H9 (cell line): ENCODE measurements at regions not wholly inside any gene's neighbourhood (a gene's known extent, or its start where the extent isn't known, plus 50 kb on each side); places are given as distances from the start of the nearest gene placed in this dataset.

Experiments
- DNase-seq: peaks from one replicate; pipeline ENCODE4 v3.0.0-alpha.2; 2017
- H2AFZ ChIP-seq: one replicate; pipeline ENCODE4 v1.6.1; 2013; ENCODE audit warnings: mild to moderate bottlenecking, low read length, control low read depth, moderate library complexity
- H2AK5ac ChIP-seq: 2 replicates; pipeline ENCODE4 v1.6.1; 2013; ENCODE audit warnings: low read length, control low read depth, mixed read lengths; ENCODE audit not compliant: insufficient read length
- H2BK120ac ChIP-seq: one replicate; pipeline ENCODE4 v1.6.1; 2013; ENCODE audit warnings: low read depth, mild to moderate bottlenecking, low read length, control low read depth, inconsistent platforms; ENCODE audit not compliant: poor library complexity, severe bottlenecking
- H2BK12ac ChIP-seq: 2 replicates; pipeline ENCODE4 v1.6.1; 2013; ENCODE audit warnings: low read length, control low read depth, mixed read lengths, low read depth; ENCODE audit not compliant: insufficient read length
- H2BK15ac ChIP-seq: 2 replicates; pipeline ENCODE4 v1.6.1; 2013; ENCODE audit warnings: low read depth, low read length, control low read depth
- H2BK20ac ChIP-seq: one replicate; pipeline ENCODE4 v1.6.1; 2013; ENCODE audit warnings: low read depth, mild to moderate bottlenecking, low read length, control low read depth, inconsistent platforms; ENCODE audit not compliant: poor library complexity, severe bottlenecking
- H2BK5ac ChIP-seq: 2 replicates; pipeline ENCODE4 v1.6.1; 2013; ENCODE audit warnings: low read length, control low read depth, mixed read lengths; ENCODE audit not compliant: insufficient read length
- H3K14ac ChIP-seq: 2 replicates; pipeline ENCODE4 v1.6.1; 2013; ENCODE audit warnings: low read length, control low read depth; ENCODE audit not compliant: insufficient read depth
- H3K18ac ChIP-seq: 2 replicates; pipeline ENCODE4 v1.6.1; 2013; ENCODE audit warnings: low read depth, mild to moderate bottlenecking, mixed read lengths, low read length, control low read depth; ENCODE audit not compliant: insufficient read length
- H3K23ac ChIP-seq: 2 replicates; pipeline ENCODE4 v1.6.1; 2013; ENCODE audit warnings: low read length, control low read depth, mixed read lengths, low read depth; ENCODE audit not compliant: insufficient read length
- H3K23me2 ChIP-seq: 2 replicates; pipeline ENCODE4 v1.6.1; 2013; ENCODE audit warnings: low read depth, mild to moderate bottlenecking, mixed read lengths, low read length, control low read depth; ENCODE audit not compliant: insufficient read length, poor library complexity, severe bottlenecking
- H3K27ac ChIP-seq: 2 replicates; pipeline ENCODE4 v1.5.1; 2013; ENCODE audit warnings: low read length, control low read depth, mixed read lengths, low read depth; ENCODE audit not compliant: insufficient read length
- H3K27me3 ChIP-seq: 2 replicates; pipeline ENCODE4 v1.6.1; 2013; ENCODE audit warnings: low read length, control low read depth, inconsistent platforms; ENCODE audit not compliant: insufficient read depth
- H3K4ac ChIP-seq: 2 replicates; pipeline ENCODE4 v1.6.1; 2013; ENCODE audit warnings: low read depth, mild to moderate bottlenecking, control low read depth, inconsistent platforms, low read length, moderate library complexity
- H3K4me1 ChIP-seq: 2 replicates; pipeline ENCODE4 v1.6.1; 2013; ENCODE audit warnings: low read length, control low read depth, inconsistent platforms; ENCODE audit not compliant: insufficient read depth
- H3K4me2 ChIP-seq: 2 replicates; pipeline ENCODE4 v1.6.1; 2013; ENCODE audit warnings: low read length, control low read depth, mixed read lengths; ENCODE audit not compliant: insufficient read length, insufficient read depth
- H3K56ac ChIP-seq: 2 replicates; pipeline ENCODE4 v1.6.1; 2013; ENCODE audit warnings: low read depth, mild to moderate bottlenecking, mixed read lengths, low read length, control low read depth; ENCODE audit not compliant: insufficient read length
- H3K79me1 ChIP-seq: 2 replicates; pipeline ENCODE4 v1.6.1; 2013; ENCODE audit warnings: low read depth, mild to moderate bottlenecking, moderate library complexity, low read length, control low read depth, inconsistent platforms; ENCODE audit not compliant: insufficient read depth, poor library complexity, severe bottlenecking
- H3K79me2 ChIP-seq: 2 replicates; pipeline ENCODE4 v1.6.1; 2013; ENCODE audit warnings: low read length, control low read depth, inconsistent platforms; ENCODE audit not compliant: insufficient read depth
- H3K9ac ChIP-seq: 2 replicates; pipeline ENCODE4 v1.6.1; 2013; ENCODE audit warnings: low read length, control low read depth, mixed read lengths; ENCODE audit not compliant: insufficient read length; ENCODE audit errors: extremely low read depth
- H3K9me3 ChIP-seq: one replicate; pipeline ENCODE4 v1.6.1; 2013; ENCODE audit warnings: low read depth, low read length, inconsistent platforms; ENCODE audit not compliant: control insufficient read depth
- H3T11ph ChIP-seq: one replicate; pipeline ENCODE4 v1.6.1; 2013; ENCODE audit warnings: mild to moderate bottlenecking, low read length, control low read depth, inconsistent platforms
- H4K20me1 ChIP-seq: one replicate; pipeline ENCODE4 v1.6.1; 2013; ENCODE audit not compliant: control insufficient read depth, insufficient read length, insufficient read depth
- H4K5ac ChIP-seq: 2 replicates; pipeline ENCODE4 v1.6.1; 2013; ENCODE audit warnings: low read depth, mild to moderate bottlenecking, mixed read lengths, low read length, control low read depth; ENCODE audit not compliant: insufficient read length
- H4K8ac ChIP-seq: replicated peaks from 2 replicates; pipeline ENCODE4 v1.6.1; 2013; ENCODE audit warnings: low read length, control low read depth, mixed read lengths, low read depth; ENCODE audit not compliant: insufficient read length
- H4K91ac ChIP-seq: 2 replicates; pipeline ENCODE4 v1.6.1; 2013; ENCODE audit warnings: low read depth, mild to moderate bottlenecking, moderate library complexity, mixed read lengths, low read length, control low read depth; ENCODE audit not compliant: insufficient read length
- H3K27ac Mint-ChIP-seq, 3 experiments: 2 replicates in 2 of 3; 3 replicates in 1 of 3; pipeline ENCODE4 v1.8.0; 2020 to 2021; ENCODE audit warnings: mixed read lengths in 3 of 3, mild to moderate bottlenecking in 1 of 3, moderate library complexity in 1 of 3
- H3K27me3 Mint-ChIP-seq: 2 replicates; pipeline ENCODE4 v1.8.0; 2021; ENCODE audit warnings: low read depth, mild to moderate bottlenecking, moderate library complexity, mixed read lengths
- H3K36me3 Mint-ChIP-seq, 3 experiments: 2 replicates in 2 of 3; 3 replicates in 1 of 3; pipeline ENCODE4 v1.8.0; 2020 to 2021; ENCODE audit warnings: low read depth in 3 of 3, mixed read lengths in 3 of 3; ENCODE audit not compliant: insufficient read depth in 1 of 3
- H3K4me1 Mint-ChIP-seq, 2 experiments: 2 replicates each; pipeline ENCODE4 v1.8.0; 2020; ENCODE audit warnings: mixed read lengths in 2 of 2
- H3K4me3 Mint-ChIP-seq, 2 experiments: 2 replicates in 1 of 2; 3 replicates in 1 of 2; pipeline ENCODE4 v1.8.0; 2020 to 2021; ENCODE audit warnings: mild to moderate bottlenecking in 2 of 2, mixed read lengths in 2 of 2, moderate library complexity in 1 of 2
- H3K9me3 Mint-ChIP-seq, 2 experiments: 2 replicates in 1 of 2; 3 replicates in 1 of 2; pipeline ENCODE4 v1.8.0; 2020; ENCODE audit warnings: mild to moderate bottlenecking in 2 of 2, mixed read lengths in 2 of 2, moderate library complexity in 1 of 2
- CTCF ChIP-seq: fragments of 200-600 bp; sonication (generic); conservative IDR thresholded peaks from 3 replicates; pipeline ENCODE4 v1.8.0; 2021; ENCODE audit warnings: antibody characterized with exemption, mild to moderate bottlenecking
- WGBS: extraction: QIAGEN DNeasy Blood & Tissue Kit; methylation state at CpG from one replicate; pipeline ENCODE4 v1.1.7; 2013; ENCODE audit warnings: missing lambda C conversion rate, low lambda C conversion rate, mixed read lengths; ENCODE audit not compliant: insufficient read length; ENCODE audit errors: extremely low coverage; 5-methylcytosine and 5-hydroxymethylcytosine counted together

- H3K9ac ChIP-seq, result no peak overlapping the region
- H3K18ac ChIP-seq, result no peak overlapping the region
- no CpG with 5 or more reads among the region's 1 CpG for whole genome bisulfite sequencing
- H3K4ac ChIP-seq, result no peak overlapping the region
- no peak overlapping the region for H2AFZ ChIP-seq
- H3K79me1 ChIP-seq, result no peaks in the 10 kb centered on the region
- no peak overlapping the region for H3K27ac Mint-ChIP-seq
- no peak for DNase-seq
- no peak overlapping the region for H2BK120ac ChIP-seq
- no peak overlapping the region for H2BK20ac ChIP-seq
- no peaks in the 10 kb centered on the region for H3K36me3 Mint-ChIP-seq
- H3T11ph ChIP-seq, result no peak overlapping the region
- peaks cover 0 to 3% of the 10 kb centered on the region in 2 experiments; a peak in 2 of 4 replicates for H3K4me1 Mint-ChIP-seq
- H3K23ac ChIP-seq, result no peak overlapping the region
- TF ChIP-seq CTCF, result no peak
- no peak overlapping the region for H3K4me2 ChIP-seq
- no peaks in the 10 kb centered on the region for H3K9me3 Mint-ChIP-seq
- no peaks in the 10 kb centered on the region for H3K4me1 ChIP-seq
- no peaks in the 10 kb centered on the region for H3K23me2 ChIP-seq
- no peak overlapping the region for H4K91ac ChIP-seq
- H4K8ac ChIP-seq, result no peak overlapping the region
- H2BK12ac ChIP-seq, result no peak overlapping the region
- no peaks in the 10 kb centered on the region for H3K27me3 ChIP-seq
- H2BK15ac ChIP-seq, result no peak overlapping the region
- no peak overlapping the region for H3K56ac ChIP-seq
- no peaks in the 10 kb centered on the region for H3K79me2 ChIP-seq
- H3K27ac ChIP-seq, result no peak overlapping the region
- no peak overlapping the region for H2BK5ac ChIP-seq
- no peak overlapping the region for H4K5ac ChIP-seq
- no peaks in the 10 kb centered on the region for H3K27me3 Mint-ChIP-seq
- H3K14ac ChIP-seq, result no peak overlapping the region
- no peaks in the 10 kb centered on the region for H3K9me3 ChIP-seq
- H4K20me1 ChIP-seq, result no peaks in the 10 kb centered on the region
- H3K4me3 Mint-ChIP-seq, result no peak overlapping the region
- H2AK5ac ChIP-seq, result no peak overlapping the region
These were observed 62.7 kb upstream of the GRAMD2B start for GRCh38 chr5:126360467-126360866.
